SW480 (cell line): ENCODE measurements at regions not wholly inside any gene's neighbourhood (a gene's known extent, or its start where the extent isn't known, plus 50 kb on each side); places are given as distances from the start of the nearest gene placed in this dataset.

Source experiments
- DNase-seq: peaks from one replicate; pipeline ENCODE4 v3.0.0-alpha.2; 2016; ENCODE audit warnings: low spot score

- DNase-seq: no peak
Measured at GRCh38 chr4:160217352-160217751, 1114.5 kb downstream of the RAPGEF2 start.

GRCh38 chr4:160224049-160224448 lies 1121.2 kb downstream of the RAPGEF2 start:
- DNase-seq: no peak

DNA sequence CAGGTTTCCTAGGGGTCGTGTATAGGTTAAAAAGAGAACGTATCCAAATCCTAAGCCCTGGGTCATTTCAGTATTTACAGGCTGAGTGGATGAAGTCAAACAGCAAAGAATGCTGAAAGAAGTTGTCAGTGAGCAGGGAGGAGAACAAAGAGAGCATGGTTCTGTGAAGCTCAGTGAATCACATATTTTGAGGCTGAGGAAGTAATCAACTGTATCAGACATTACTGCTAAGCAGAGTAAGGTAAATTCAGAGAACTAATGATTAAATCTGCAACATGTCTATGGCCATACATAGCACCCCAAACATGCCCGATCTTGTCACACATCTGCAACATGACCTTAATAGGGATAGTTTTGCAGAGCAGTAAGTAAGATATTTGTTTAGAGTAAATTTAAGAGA lies 1130.3 kb downstream of the RAPGEF2 start:
- DNase-seq: no peak

DNA sequence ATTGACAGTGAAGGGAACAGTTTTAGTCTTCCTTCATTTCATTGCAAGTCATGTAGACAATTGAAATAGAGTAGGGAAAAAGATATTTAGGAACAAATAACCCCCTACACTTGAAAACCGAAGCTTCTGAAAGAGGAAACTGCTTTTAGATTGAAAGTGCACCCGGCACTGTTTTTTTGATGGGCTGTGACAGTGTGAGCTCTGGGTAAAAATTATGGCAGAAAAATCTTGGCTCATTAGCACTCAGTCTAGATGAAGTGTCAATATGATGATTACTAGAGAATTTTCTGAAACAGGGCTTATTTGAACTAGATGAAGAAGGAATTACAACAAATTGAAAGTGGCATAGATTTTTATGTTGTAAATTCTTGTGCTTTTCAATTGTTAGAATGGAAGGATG lies 1132.4 kb downstream of the RAPGEF2 start:
- no peak for DNase-seq

- DNase-seq: no peak
Measured at GRCh38 chr4:160235771-160236170, 1132.9 kb downstream of the RAPGEF2 start.

DNA sequence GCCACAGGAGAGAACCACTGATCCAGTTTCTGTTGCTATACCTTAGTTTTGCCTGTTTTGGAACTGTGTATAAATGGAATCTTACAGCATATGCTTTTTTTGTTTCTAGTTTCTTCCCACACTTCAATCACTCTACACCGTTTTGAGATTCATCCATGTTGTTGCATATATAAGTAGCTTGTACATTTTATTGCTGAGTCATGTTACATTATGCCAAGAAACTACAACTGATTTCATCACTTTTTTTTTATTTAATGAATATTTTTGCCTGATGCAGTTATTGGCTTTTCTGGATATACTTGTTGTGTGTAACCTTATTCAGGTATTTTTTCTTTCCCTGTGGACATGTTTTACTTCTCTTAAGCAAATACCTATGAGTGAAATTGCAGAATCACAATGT lies 1135.9 kb downstream of the RAPGEF2 start:
- DNase-seq: no peak

- no peak for DNase-seq
Measured at GRCh38 chr4:160247091-160247656, 1144.3 kb downstream of the RAPGEF2 start.

DNA sequence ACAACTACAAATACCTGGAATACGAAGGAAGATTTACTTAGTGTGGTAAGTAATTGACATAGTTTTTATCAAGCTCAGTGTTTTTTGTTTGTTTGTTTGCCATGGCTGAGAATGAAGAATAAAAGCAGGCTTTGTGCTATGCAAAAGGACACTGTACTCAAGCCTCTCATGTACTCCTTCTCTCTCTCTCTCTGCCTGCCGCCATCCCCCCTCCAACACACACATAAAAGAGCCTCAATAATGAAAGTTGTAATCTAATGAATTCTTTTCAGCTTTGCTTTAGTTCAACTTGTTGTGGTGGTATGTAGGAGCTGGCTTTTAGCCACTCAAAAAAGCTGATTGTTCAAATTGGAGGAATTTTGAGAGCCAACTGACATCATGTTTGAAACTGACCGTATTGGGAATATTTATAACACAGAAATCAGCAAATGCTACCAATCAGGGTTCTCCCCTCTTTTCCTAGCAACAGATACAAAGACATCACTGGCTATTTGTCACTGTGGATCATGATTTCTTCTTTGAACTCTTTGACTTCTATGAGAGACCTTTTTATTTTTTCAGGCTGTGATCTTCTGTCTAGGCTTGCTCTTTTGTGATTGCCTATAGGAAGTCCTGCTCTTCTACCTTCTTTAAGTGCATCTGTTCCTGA lies 1148.8 kb downstream of the RAPGEF2 start:
- no peak for DNase-seq

DNA sequence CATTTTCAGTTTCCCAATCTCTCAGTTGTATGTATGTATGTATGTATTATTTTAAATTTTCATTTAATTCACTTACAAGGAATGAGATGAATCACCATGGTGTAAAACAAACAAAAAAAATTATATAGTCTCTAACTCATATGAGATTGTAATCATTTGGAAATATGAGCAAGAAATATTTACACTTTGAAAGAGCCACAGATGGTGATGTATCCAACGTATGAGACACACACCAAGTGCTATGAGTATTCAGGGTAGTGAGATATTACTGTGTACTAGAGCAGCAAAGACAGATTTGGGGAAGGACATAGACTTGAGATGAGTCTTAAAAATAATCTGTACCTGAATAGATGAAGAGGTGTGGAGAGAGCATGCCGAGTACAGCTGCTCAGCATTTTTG lies 1154.4 kb downstream of the RAPGEF2 start:
- no peak for DNase-seq

GRCh38 chr4:160265014-160265413 lies 1162.1 kb downstream of the RAPGEF2 start:
- DNase-seq: no peak

DNA sequence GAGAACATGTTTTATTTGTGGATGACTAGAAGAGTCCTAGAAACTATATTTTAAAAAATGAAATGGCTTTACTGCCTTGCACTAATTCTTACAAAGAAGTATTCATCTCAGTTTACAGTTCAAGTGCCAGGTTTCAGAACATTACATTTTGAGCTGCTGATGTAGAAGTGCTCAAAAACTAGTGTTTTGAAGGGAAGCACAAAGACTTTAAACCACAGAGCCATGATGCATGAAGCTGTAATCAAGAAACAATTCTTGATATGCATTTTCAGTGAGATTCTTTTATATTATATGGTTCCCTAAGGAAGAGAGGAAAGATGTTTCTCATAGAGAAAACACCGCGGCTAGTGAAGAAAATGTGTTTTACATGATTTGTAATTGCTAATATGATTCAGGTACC lies 1163.0 kb downstream of the RAPGEF2 start:
- DNase-seq: no peak

GRCh38 chr4:160276785-160277325 lies 1174.0 kb downstream of the RAPGEF2 start:
- DNase-seq: no peak

GRCh38 chr4:160283081-160283480 lies 1180.2 kb downstream of the RAPGEF2 start:
- DNase-seq: no peak

DNA sequence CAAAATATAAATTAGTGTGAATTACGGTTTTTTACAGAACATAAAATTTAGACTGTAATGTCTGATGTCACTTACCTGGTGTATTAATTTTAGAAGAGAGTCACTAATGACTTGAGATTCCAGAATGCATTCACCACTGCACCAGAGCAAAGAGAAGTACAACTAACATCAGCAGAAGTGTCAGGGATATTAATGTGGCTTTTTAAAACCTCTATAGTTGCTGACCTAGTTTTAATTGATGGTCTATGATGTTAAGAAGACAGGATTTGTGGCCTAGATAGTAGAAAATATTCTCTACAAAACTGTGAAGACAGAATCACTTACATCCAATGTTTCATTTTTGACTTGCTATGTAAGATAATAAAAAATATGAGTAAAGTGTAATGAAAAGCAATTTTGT lies 1181.6 kb downstream of the RAPGEF2 start:
- DNase-seq: no peak

DNA sequence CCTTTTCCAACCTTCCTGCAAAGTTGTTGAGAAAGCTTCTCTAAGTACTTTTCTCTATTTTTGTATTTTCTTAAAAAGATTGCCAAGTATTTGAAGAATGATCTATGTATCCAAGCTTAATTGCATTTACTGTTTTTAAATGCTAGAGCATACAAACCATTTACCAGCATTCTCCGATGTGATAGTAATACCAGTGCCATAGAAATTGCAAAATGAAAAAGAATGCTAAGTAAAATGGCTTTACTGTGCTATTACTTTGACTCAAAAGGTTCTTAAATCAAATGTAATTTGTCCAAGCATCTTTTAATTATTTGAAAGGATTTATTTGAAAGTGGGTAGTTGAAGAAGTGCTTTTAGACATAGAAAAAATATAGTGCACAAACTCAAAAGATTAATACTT lies 1183.2 kb downstream of the RAPGEF2 start:
- DNase-seq: no peak

DNA sequence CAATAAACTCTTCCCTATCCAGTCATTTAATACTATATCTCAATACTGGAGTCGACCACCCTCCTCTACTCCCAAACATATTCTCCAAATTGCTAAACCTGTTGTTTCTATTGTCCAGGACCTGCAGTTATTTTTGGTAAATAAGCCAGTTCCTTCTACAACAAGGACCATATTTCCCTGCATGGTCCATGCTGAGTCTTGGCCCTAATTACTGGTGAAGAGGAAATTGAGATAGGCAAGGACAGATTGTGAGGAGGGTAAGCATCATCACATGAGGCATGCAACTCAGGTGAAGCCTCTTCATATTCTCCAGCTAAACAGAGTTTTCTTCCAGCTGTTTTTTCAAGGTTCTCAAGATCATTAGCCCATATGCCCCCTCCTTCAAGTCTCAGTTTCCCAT lies 1193.6 kb downstream of the RAPGEF2 start:
- no peak for DNase-seq

DNA sequence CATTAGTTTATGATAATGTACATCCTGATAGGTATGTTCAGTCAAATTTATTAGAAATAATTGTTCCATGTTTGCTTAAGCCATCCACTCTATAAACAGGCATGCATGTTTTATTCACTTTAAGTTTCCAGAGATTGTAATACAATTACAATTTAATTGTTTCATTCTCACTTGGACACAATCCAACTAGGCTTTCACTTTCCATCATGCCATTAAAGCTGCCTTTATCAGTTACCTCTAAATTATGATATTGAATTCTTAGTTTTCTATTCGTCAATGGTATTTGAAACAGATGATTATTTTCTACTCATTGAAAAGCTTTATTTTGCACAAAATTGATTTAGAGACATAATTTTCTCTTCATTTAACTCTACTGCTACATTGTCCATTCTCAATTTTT lies 1196.3 kb downstream of the RAPGEF2 start:
- no peak for DNase-seq

GRCh38 chr4:160299608-160300007 lies 1196.7 kb downstream of the RAPGEF2 start:
- DNase-seq: no peak

GRCh38 chr4:160316036-160316435 lies 1213.2 kb downstream of the RAPGEF2 start:
- no peak for DNase-seq

GRCh38 chr4:160318567-160319220 lies 1215.8 kb downstream of the RAPGEF2 start:
- DNase-seq: no peak

DNA sequence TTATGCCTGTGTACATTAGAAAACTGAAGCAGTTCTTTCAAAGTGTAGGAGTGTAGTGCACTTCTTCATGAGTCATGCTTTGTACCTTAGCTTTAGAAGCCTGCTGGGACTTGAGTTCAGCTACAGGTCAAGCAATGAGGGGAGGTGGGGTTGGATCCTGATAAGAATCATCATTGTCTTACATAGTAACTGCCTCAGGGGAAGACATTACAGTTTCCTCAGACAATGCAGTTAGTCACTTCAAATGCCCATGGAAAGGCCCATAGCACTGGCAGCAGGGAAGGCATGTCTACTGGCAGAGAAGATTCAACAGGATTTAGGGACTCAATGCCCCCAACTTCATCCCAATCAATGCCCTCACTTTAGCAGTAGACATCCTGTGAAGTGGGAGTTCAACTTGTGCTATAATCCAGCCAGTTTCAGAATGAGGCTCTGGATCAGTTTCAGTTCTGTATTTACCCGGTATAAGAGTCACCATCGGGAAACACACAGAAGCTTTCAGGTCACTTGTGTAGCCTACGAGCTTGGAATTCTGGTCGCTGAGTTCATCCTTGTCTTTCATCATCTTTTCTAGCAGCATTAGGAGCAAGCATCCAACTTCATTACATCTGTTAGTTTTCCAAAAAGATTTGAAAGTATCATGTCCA lies 1216.5 kb downstream of the RAPGEF2 start:
- DNase-seq: no peak

GRCh38 chr4:160319868-160320260 lies 1217.0 kb downstream of the RAPGEF2 start:
- no peak for DNase-seq

GRCh38 chr4:160326110-160326509 lies 1223.2 kb downstream of the RAPGEF2 start:
- no peak for DNase-seq
